DMS153 treated with DMSO at 0.1 percent for 48 hours (cell line): ENCODE measurements at regions not wholly inside any gene's neighbourhood (a gene's known extent, or its start where the extent isn't known, plus 50 kb on each side); places are given as distances from the start of the nearest gene placed in this dataset.
"Not testable (repeated sequence)": the region's sequence is repeated elsewhere in the genome, so short reads cannot be mapped to it uniquely, and the experiment has no call there.

Source experiments
- DNase-seq: peaks from one replicate; lab custom pipeline; 2025; ENCODE audit not compliant: unreplicated experiment; lab: John Stamatoyannopoulos, UW

DNA sequence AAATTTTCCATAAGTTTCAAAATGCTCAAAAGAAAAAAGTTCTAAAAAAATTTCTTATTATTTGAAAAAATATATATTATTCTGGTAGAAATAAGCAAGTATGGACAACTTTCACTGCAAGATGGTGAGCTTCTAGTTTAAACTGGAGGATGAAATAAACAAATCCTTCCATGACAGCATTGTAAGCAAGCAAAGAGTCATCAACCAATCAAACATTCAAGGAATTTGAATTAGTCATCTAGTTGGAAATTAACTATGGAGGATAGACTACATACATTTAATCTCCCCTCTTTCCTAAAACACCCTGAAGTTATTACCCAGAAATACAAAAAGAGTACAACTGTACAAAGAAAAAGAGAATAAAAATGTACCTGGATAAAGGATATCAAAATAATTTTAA, 51.0 kb upstream of the IRX5 start:
- no peak for DNase-seq

DNA sequence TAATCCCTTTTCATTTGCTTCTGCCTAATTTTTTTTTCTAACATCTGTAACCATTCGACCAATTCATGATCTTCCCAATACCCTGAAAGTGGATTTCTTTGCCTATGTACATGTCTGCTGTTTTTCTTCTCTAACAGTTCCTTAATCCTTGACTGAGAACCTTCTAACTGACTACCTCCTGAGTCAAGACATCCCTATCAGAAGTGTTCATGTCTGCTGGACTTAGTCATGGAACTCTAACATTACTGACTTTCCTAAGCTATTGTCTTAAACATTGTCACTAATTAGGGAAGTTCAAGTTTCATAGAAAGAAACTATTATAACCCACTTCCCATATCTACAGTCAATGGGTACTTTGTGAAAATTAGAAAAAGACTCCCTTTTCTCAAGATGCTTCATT, 52.4 kb upstream of the IRX5 start:
- DNase-seq: no peak

DNA sequence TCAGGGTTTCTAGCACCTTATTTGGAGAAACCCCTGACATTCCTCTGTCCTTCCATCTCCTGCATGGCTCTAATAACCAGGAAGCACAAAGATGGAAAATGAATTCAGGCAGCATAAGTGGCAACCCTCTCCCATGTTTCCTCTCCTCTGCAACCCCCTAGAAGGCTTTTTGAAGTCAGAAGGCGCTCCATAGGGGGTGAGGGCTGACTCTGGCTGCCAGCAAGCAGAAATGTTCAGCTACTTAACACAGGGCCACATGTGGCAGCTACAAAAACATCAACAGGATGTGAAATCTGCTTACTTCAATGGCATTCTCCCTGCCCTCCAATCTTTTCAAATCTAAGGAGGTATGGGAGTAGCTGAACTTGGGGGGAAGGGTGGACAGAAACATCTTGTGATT, 55.2 kb upstream of the IRX5 start:
- DNase-seq: no peak

DNA sequence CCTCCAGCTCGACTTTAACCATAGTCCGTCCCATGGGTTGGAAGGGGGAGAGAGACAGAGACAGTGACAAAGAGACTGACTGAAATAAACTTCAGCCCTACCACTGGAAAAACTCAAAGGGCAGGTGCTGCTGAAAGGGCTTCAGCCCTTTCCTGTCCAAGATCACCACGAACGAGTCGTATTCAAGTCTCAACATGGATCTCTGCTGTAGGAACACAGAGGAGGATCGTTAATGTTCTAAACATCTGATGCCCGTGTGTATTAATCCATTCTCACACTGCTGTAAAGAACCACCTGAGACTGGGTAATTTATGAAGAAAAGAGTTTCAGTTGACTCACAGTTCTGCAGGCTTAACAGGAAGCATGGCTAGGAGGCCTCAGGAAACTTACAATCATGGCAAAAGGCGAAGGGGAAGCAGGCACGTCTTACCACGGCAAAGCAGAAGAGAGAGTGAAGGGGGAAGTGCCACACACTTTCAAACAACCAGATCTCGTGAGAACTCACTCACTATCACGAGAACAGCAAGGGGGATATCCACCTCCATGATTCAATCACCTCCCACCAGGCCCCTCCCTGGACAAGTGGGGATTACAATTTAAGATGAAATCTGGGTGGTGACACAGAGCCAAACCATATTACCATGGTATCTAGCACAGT, 56.8 kb upstream of the IRX5 start:
- DNase-seq: not testable (repeated sequence)

DNA sequence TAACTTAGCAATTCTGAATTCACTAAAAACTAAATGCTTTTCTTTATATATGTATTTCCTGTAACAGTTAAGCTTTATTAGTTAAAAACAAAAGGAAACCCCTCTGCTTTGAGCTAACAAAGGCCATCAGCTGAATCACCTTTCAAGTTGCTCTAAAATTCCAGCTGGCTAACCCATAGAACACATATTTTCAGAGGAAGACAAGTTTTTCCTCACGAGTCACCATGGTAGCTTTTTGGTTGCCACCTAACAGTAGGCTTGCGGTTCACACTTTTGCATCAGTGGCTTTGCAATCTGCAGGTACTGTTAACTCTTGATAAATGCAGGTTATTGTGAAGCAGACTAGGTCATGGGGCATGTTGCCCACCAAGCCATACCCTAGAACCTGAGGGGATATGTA, 57.6 kb upstream of the IRX5 start:
- DNase-seq: no peak

DNA sequence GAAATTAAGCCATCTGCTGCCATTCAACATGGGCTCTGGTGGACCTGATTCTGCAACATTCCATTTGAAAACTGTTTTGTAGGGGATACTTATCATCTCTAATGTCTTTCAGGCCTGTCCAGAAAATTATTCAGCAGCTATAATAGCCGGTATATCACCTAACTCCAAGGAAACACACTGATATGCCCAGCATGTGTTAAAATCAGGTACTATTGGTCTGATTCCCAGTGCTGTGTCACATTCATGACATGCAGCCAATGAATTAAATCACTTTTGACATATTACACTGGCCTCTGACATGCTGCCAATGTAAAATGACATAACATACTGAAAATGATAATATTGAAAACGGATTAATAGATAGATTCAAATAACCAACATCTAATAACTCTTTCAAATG, 60.5 kb upstream of the IRX5 start:
- DNase-seq: no peak

DNA sequence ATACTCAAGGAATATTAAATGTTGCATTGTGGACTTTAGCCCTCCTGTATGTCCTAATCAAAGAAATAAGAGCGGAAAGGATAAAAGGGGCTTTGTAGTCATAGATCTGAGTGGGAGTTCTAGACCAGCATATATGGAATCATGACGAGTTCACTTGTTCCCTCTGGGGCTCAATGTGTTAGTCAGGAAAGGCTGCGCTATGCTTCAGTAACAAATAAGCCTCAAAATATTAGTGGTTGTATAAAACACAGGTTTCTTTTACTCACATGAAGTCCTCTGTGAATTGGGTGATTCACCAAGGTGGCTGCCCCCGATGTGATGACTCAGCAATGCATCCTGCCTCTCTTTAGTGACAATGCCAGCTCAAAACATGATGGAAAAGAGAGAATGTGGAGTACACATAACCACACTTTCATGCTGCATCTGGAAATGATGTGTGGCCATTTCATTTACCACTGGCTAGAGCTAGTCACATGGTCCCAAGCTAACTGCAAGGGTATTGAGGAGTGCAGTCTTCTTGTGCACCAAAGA, 63.3 kb upstream of the IRX5 start:
- no peak for DNase-seq

DNA sequence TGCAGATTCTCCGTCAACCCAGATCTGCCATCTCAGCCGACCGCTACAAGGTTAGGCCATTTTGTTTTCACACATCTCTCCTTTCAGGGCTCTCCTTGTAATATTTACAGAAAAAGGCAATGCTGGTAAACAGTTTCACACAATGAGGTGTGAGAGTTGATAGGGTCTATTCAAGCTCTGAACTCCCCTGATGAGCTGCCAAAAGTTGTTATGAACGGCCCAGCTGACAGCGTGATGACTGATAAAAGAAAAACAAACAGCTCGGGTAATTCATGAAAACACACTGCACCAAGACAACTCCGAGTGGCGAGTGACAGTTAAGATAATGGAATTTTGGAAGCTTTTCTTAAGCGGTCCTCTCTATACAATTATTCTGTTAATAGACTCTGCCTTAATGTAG, 68.1 kb upstream of the IRX5 start:
- no peak for DNase-seq

DNA sequence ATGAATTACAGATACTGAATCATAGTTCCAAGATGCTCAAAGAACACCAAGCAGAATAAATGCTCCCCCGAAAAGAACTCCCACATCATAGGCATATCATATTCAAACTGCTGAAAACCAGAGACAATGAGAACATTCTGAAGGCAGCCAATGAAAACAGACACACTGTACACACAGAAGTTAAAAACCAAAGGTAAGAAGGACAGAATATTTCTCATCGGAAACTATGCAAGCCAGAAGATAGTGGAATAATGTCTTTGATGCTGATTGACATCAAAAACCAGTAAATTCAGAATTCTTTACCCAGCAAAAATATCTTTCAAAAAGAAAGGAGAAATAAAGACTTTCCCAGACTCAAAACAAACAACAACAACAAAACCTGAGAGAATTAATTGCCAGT, 73.8 kb upstream of the IRX5 start:
- no peak for DNase-seq

DNA sequence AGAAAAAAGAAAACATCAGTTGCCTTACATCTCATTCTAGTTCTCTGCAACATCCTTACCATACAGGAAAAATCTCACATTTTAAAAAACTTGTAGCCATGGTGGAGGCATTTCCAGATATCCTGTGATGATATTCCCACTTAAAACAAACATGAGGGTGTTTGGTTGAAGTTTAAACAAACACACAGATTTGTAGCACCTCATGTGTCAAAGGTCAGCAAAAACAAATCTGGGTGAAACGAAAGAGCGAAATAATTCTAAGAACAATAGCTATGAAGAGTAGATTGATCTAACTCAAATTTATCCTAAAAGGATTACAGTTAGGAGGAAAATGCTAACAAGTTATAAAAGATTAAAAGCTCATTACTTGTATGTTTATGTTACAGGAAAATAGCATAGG, 83.1 kb upstream of the IRX5 start:
- no peak for DNase-seq

DNA sequence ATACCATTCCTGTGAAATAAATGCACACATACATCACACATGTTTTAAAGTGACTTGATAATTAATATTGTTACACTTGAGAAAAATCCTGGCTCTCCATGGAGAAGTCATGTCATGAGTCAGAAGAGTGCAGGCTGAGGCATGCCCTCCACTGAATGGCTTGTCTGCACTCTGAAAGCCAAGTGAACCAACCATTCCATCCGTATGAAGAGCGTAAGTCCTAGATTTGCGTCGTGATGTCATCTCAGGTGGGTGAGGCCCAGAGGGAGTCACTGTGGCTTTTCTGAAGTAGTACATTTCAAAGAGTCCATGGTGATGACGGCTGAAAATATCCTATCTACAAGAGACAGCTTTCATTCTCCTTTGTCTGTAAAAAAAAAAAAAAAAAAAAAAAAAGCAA, 83.5 kb upstream of the IRX5 start:
- DNase-seq: peak; percentile 57

DNA sequence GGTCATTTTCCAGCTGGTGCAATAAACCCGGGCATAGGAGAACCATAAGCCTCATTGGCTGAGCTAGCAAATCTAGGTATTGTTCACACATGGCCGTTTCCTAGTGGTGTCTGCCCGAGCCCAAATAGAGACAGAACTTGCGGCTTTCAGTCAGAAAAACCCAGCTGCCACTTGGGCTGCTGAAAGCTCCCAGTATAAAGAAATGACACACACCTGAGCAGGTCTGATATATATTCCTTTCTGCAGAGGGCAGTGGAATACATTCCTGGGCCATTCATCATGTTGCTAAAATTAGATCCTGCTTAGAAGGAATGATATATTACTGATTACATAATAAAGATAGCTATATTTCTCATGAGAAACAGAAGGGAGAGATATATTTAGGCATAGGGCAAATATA, 83.9 kb upstream of the IRX5 start:
- peak; percentile 55 for DNase-seq

DNA sequence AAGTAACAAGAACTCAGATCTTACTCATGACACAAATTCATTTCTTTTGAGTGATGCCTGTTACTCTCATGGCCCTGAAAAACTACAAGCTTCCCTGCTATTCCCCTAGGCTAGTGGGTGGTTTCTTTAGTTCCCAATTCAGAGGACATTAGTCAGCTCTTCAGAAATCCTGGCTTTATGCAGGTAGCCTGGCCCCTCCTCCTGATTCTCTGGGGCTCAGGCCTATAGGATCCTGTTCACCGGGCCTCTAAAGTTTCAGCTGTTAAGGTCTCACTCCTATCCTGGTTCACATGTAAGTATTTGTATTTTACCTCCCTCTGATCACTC, 87.3 kb upstream of the IRX5 start:
- DNase-seq: no peak

DNA sequence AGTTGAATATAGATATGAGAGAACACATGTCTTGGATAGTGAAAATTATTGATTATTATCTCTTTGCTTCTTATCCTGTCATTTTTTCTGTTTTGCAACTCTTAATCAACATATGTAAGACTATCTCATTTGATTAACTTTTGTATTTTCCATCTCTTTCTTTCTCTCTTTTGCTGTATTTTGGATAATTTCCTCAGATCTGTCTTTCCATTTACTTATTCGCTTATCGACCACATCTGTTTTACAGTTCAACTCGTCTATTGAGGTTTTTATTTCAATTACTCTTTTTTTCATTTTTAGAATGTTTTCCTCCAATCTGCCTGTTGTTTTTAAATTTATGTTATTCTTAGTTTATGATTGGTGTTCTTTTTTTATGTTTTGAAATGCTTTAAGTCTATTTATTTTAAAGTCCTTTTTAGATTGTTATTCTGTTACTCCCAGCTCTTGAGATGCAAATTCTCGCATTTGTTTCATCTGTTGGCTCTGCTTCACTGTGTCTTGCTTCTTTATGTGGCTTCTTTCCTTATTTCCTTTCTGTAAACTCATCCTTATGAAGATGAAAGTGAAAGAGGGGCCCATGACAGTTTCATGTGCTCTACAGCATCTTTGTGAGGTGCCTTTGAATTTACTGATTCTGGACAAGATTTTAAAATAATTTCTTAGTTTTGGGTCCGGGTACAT, 87.8 kb upstream of the IRX5 start:
- DNase-seq: no peak

DNA sequence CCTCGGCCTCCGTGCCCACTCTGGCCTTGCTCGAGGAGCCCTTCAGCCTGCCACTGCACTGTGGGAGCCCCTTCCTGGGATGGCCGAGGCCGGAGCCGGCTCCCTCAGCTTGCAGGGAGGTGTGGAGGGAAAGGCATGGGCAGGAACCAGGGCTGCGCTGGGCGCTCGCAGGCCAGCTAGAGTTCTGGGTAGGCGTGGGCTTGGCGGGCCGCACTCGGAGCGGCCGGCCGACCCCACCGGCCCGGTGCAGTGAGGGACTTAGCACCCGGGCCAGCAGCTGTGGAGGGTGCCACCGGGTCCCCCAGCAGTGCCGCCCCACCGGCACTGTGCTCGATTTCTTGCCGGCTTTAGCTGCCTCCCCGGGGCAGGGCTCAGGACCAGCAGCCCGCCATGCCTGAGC, 101.0 kb upstream of the IRX5 start:
- DNase-seq: no peak

DNA sequence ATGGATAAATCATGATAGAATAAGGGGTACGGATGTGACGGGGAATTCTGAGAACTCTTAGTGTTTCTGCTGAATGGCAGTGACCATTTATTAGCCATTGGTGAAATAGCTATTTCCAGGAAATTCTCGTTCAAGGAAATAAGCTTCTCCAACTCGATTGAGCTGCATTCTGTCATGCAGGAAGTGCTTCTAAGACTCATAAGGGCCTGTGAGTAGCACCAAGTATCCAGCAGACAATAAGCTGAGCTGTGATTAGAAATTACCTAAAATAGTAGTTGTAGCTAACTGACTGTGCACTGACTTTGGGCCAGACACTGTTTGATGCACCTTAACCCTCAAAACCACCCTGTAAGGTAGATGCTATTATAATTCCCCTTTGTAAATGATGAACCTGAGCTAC, 107.8 kb upstream of the IRX5 start:
- no peak for DNase-seq

DNA sequence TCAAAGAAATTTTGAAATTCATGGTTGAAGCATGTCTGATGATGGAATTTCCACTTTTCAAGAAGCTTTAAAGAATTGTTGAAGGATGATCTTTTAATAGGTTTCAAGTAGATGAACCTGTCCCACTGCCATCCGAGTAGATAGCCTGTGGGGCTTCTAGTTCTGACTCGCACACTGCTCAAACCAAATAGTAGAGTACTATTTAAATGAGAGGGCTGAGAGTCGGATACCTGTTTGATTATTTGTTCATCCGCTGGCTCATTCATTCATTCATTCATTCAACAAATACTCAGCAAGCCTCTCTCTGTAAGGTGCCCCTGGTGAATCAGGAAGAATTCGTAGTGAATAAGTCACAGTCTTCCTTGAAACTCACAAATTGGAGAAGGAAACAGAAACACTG, 108.2 kb upstream of the IRX5 start:
- no peak for DNase-seq

DNA sequence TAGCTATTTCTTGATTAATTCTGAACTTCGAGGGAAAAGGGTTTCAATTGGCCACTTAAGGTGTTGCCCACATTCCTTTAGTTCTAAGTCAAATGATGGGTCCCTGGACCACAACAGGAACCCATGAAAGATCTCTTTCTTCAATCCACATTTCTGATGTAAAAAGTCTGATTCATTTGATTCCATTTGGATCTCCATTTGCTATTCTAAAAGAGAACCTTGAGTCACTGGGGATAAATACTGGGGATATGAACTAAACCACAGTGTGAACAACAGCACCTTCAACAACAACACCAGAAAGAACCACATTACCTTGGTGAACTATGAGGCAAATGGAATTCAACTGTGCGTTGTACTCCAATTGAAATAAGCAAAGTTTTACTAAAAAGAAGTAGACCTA, 108.9 kb upstream of the IRX5 start:
- DNase-seq: no peak

DNA sequence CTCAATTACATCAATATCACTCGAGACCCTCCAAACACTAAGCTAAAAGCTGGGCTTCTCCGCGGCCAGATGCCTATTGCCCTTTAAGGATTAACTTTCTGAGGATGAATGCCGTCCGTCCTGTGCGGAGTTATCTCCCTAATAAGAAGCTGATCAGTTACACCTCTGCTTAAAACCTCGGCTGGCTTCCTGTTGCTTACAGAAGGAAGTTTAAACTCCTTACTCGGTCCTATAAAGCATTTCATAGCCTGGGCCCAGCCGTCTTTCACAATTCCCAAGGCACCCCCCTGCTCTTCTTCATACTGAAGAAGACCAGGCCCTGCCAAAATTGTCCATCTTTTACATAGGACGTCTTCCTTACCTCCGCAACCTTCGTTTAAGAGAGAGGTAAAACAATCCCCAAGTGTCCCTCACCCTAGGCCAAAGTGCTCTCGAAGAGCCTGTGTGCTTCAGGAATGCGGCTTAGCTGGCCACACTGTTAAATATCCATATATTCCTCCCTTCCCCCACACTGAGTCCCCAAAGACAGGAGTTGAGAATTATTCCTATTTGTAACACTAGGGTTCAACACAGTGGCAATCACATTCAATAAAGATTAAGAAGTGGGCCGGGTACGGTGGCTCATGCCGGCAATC, 112.6 kb upstream of the IRX5 start:
- no peak for DNase-seq

DNA sequence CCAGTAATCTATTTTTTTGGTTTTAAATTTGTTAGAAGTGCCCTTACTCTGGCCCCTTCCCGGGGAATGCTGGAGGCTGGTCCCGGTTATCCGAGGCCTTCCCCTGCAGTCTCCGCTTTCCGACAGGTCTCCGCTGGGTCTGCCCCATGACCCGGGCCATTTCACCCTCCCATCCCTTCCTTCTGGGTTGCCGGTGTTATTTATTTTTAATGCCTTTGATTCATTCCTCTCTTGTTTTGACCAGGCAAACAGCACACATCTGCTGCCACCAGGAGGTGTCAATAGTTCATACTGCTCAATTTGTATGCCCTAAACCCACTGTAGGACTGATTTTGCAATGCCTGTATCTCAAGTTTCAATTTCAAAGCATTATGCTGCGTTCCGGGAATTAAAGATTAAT, 113.2 kb upstream of the IRX5 start:
- DNase-seq: peak; percentile 15

DNA sequence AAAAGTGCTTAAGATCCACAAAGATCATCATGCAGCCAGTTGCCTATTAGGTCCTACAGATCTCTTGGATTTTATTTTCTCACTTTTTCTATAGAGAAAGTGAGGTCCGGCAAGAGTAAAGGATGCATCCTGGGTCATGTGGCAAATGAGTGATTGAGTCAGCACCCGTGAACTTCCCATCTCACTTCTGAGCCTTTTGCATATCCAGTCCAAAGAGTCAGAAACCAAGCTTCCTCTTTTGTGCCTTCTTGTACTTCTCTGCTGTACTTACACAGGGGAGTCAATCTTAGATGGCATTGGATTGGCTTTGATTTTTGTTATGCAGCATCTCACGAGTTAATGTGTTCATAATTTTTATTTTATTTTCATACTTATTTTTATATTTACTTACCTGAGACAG, 114.2 kb upstream of the IRX5 start:
- DNase-seq: no peak

DNA sequence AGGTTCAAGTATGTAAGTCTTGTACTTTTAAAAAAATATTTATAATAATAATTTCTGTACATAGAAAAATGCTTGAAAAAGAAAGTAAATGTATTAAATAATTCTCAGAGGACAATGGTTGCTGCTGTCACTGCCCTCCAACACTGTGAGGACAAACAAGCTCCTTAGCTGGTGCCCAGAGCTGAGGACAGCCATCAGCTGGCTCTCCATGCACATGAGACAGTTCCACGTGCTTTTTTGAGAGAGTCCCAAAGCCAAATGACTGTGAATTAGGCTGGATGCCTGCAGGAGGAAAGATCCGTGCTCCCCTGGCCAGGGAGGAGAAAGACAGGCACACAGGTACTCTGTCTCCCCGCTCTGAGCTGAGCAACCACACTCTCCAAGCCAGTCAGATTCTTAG, 115.5 kb upstream of the IRX5 start:
- no peak for DNase-seq

DNA sequence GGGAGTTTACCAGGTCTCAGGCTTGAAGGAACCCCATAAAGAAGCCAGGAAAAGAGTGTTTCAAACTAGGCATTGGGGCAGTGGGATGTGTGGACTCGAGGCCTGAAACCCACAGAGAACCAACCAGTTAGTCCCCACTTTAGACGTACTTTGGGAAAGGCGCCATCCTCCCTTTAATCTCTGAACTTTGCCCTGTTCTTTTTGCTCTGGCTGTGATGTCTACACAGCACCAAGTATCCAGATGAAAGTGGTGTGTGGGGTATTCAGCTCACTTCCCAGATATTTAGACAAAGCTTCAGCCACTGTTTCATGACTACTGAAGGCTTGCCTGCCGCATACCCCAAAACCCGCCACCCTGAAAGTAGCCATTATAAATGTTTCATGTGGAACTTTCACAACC, 116.9 kb upstream of the IRX5 start:
- no peak for DNase-seq
